ENCODE measurements at regions not wholly inside any gene's neighbourhood (a gene's known extent, or its start where the extent isn't known, plus 50 kb on each side); places are given as distances from the start of the nearest gene placed in this dataset.

GRCh38 chr6:155509743-155510475 lies 54.3 kb upstream of the NOX3 start:
- TF ChIP-seq EZH2phosphoT487 (IDR thresholded peaks at IDR 0.05; ENCODE audit: low read depth), result no peak
- TF ChIP-seq CTCF (IDR thresholded peaks at IDR 0.05; ENCODE audit: low read depth, low read length), result no peak
- no peaks in the 10 kb centered on the region for H3K27me3 ChIP-seq (ENCODE audit: low read depth, low read length)
- no peaks in the 10 kb centered on the region for H3K36me3 ChIP-seq (replicated peaks; ENCODE audit: low read depth, low read length)
- no peak overlapping the region for H3K27ac ChIP-seq (ENCODE audit: low read length)
- H3K9ac ChIP-seq (ENCODE audit: low read length), result no peak overlapping the region
- no peak overlapping the region for H3K4me3 ChIP-seq (ENCODE audit: low read length)
- no peak overlapping the region for H2AFZ ChIP-seq (ENCODE audit: low read depth, low read length)
- no peak overlapping the region for H3K4me2 ChIP-seq (ENCODE audit: low read length)
- H3K4me1 ChIP-seq (ENCODE audit: low read length), result peaks cover 10% of the 10 kb centered on the region
- H3K79me2 ChIP-seq (ENCODE audit: low read length), result no peaks in the 10 kb centered on the region
- no peaks in the 10 kb centered on the region for H3K9me3 ChIP-seq (ENCODE audit: insufficient read depth, low read length)
- no peaks in the 10 kb centered on the region for H4K20me1 ChIP-seq (ENCODE audit: insufficient read depth, low read length)

- Histone ChIP-seq H3K4me1 (ENCODE audit: low read length) (peaks cover 3% of the 10 kb centered on the region), H3K9me3 (ENCODE audit: insufficient read depth, low read length) (no peaks in the 10 kb centered on the region), H3K4me2 (ENCODE audit: low read length) (no peak overlapping the region), H4K20me1 (ENCODE audit: insufficient read depth, low read length) (no peaks in the 10 kb centered on the region), H2AFZ (ENCODE audit: low read depth, low read length) (no peak overlapping the region), H3K36me3 (replicated peaks; ENCODE audit: low read depth, low read length) (no peaks in the 10 kb centered on the region), H3K79me2 (ENCODE audit: low read length) (no peaks in the 10 kb centered on the region), H3K9ac (ENCODE audit: low read length) (no peak overlapping the region), H3K27ac (ENCODE audit: low read length) (no peak overlapping the region), H3K4me3 (ENCODE audit: low read length) (no peak overlapping the region), H3K27me3 (ENCODE audit: low read depth, low read length) (no peaks in the 10 kb centered on the region)
- TF ChIP-seq EZH2phosphoT487 (IDR thresholded peaks at IDR 0.05; ENCODE audit: low read depth) (no peak), CTCF (IDR thresholded peaks at IDR 0.05; ENCODE audit: low read depth, low read length) (no peak)
Measured at GRCh38 chr6:155505608-155505989, 50.0 kb upstream of the NOX3 start.
